Sigmoid colon (tissue), 6 donors: ENCODE measurements at regions not wholly inside any gene's neighbourhood (a gene's known extent, or its start where the extent isn't known, plus 50 kb on each side); places are given as distances from the start of the nearest gene placed in this dataset.

Source experiments
- DNase-seq: peaks from one replicate; pipeline ENCODE4 v3.0.0-alpha.2; 2019
- H3K27ac ChIP-seq, 4 donors: fragments of 200-600 bp; sonication (generic); one replicate each; pipeline ENCODE4 v1.5.1; 2016 to 2019; ENCODE audit warnings: mild to moderate bottlenecking in 1 of 4
- H3K27me3 ChIP-seq, 3 donors: fragments of 200-600 bp; sonication (generic); one replicate each; pipeline ENCODE4 v1.5.1; 2019; ENCODE audit warnings: mild to moderate bottlenecking in 1 of 3
- H3K36me3 ChIP-seq, 4 donors: fragments of 200-600 bp; sonication (generic); one replicate each; pipeline ENCODE4 v1.5.1; 2016 to 2019
- H3K4me1 ChIP-seq, 4 donors: fragments of 200-600 bp; sonication (generic); one replicate each; pipeline ENCODE4 v1.5.1; 2017 to 2019
- H3K4me3 ChIP-seq, 4 donors: fragments of 200-600 bp; sonication (generic); one replicate each; pipeline ENCODE4 v1.5.1; 2017 to 2019; ENCODE audit warnings: mild to moderate bottlenecking in 2 of 4, moderate library complexity in 1 of 4
- H3K9me3 ChIP-seq, 4 donors: fragments of 200-600 bp in 3 of 4; sonication (generic) in 3 of 4; one replicate each; pipeline versions ENCODE4 v1.5.1 to v1.6.1; 2013 to 2019
- CTCF ChIP-seq, 4 experiments: fragments of 450-650 bp in 3 of 4; fragments of 200-600 bp in 1 of 4; IDR thresholded peaks; one replicate each; pipeline ENCODE4 v1.5.1; 2016 to 2019; ENCODE audit warnings: antibody characterized with exemption in 4 of 4, mild to moderate bottlenecking in 3 of 4, moderate library complexity in 2 of 4
- EP300 ChIP-seq, 4 donors: sonication (generic); formaldehyde crosslinking; IDR thresholded peaks; one replicate each; pipeline ENCODE4 v1.6.1; 2017; ENCODE audit warnings: antibody characterized with exemption in 4 of 4
- POLR2A ChIP-seq, 2 donors: fragments of 450-650 bp; IDR thresholded peaks; one replicate each; pipeline ENCODE4 v1.6.1; 2016; ENCODE audit warnings: antibody characterized with exemption in 2 of 2, mild to moderate bottlenecking in 2 of 2, moderate library complexity in 2 of 2
- POLR2AphosphoS5 ChIP-seq, 4 donors: sonication (generic); formaldehyde crosslinking; IDR thresholded peaks; one replicate each; pipeline ENCODE4 v1.6.1; 2017; ENCODE audit warnings: antibody characterized with exemption in 4 of 4
- WGBS, 2 donors: extraction: QIAGEN DNeasy Blood & Tissue Kit; methylation state at CpG; one replicate each; pipeline ENCODE4 v1.1.7; 2013; 5-methylcytosine and 5-hydroxymethylcytosine counted together
- intact Hi-C: fragments of 100-400 bp; cut with DNase I; formaldehyde crosslinking; loops from one replicate; pipeline ENCODE4 v1.15.1; 2023
- donor health status: healthy with polysubstance abuse.
- donor health status: healthy.

DNA sequence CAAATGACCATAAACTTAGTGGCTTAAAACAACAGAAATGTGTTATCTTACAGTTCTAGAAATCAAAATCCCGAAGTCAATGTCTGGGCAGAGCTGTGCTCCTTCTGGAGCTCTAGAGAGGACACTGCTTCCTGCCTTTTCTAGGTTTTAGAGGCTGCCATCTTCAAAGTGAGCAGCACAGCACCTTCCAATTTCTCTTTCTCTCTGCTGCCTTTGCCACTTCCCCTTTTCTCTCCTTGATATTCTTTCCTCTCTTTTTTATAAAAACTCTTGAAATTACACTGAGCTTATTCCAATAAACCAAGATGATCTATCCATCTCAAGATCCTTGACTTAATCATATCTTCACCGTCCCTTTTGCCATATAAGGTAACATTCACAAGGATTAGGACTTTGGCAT, 616.9 kb downstream of the PLPP3 start:
- Histone ChIP-seq H3K4me1 (peaks cover 0 to 8% (median 2%) of the 10 kb centered on the region in 4 donors), H3K36me3 (no peaks in the 10 kb centered on the region), H3K27me3 (no peaks in the 10 kb centered on the region), H3K9me3 (no peaks in the 10 kb centered on the region), H3K27ac (no peak overlapping the region), H3K4me3 (no peak overlapping the region)
- 75 to 88% methylated on average over 2 of the region's 2 CpGs for WGBS, 2 donors
- DNase-seq = no peak
- intact Hi-C loops = no loop called here
- no peak for TF ChIP-seq CTCF (IDR thresholded peaks at IDR 0.05)

- no peaks in the 10 kb centered on the region for H3K27me3 ChIP-seq
- WGBS, 2 donors = 66 to 71% methylated on average over 3 of the region's 3 CpGs
- TF ChIP-seq CTCF (IDR thresholded peaks at IDR 0.05) = no peak
- TF ChIP-seq POLR2A (IDR thresholded peaks at IDR 0.05) = no peak
- TF ChIP-seq POLR2AphosphoS5 (IDR thresholded peaks at IDR 0.05) = no peak
- no peak for TF ChIP-seq EP300 (IDR thresholded peaks at IDR 0.05)
- no peak overlapping the region for H3K27ac ChIP-seq
- DNase-seq = no peak
- no peaks in the 10 kb centered on the region for H3K36me3 ChIP-seq
- no peaks in the 10 kb centered on the region for H3K9me3 ChIP-seq
- no peak overlapping the region for H3K4me3 ChIP-seq
- intact Hi-C loops = no loop called here
- H3K4me1 ChIP-seq = no peaks in the 10 kb centered on the region
Measured at GRCh38 chr1:55959136-55959548, 620.2 kb downstream of the PLPP3 start.

GRCh38 chr1:55958498-55958897, 620.9 kb downstream of the PLPP3 start:
- H3K9me3 ChIP-seq = no peaks in the 10 kb centered on the region
- no peak overlapping the region for H3K27ac ChIP-seq
- H3K4me1 ChIP-seq = no peaks in the 10 kb centered on the region
- DNase-seq = no peak
- WGBS, 2 donors = 85 to 86% methylated on average over 2 of the region's 2 CpGs
- no peak overlapping the region for H3K4me3 ChIP-seq
- intact Hi-C loops = no loop called here
- H3K36me3 ChIP-seq = no peaks in the 10 kb centered on the region
- no peaks in the 10 kb centered on the region for H3K27me3 ChIP-seq
- no peak for TF ChIP-seq POLR2A (IDR thresholded peaks at IDR 0.05)
- no peak for TF ChIP-seq CTCF (IDR thresholded peaks at IDR 0.05)
- no peak for TF ChIP-seq EP300 (IDR thresholded peaks at IDR 0.05)
- TF ChIP-seq POLR2AphosphoS5 (IDR thresholded peaks at IDR 0.05) = no peak

- Histone ChIP-seq H3K4me3 (no peak overlapping the region), H3K27me3 (no peaks in the 10 kb centered on the region), H3K36me3 (no peaks in the 10 kb centered on the region), H3K27ac (no peak overlapping the region), H3K4me1 (no peaks in the 10 kb centered on the region), H3K9me3 (no peaks in the 10 kb centered on the region)
- TF ChIP-seq CTCF (IDR thresholded peaks at IDR 0.05) = no peak
- TF ChIP-seq POLR2A (IDR thresholded peaks at IDR 0.05) = no peak
- no peak for TF ChIP-seq POLR2AphosphoS5 (IDR thresholded peaks at IDR 0.05)
- no peak for TF ChIP-seq EP300 (IDR thresholded peaks at IDR 0.05)
- intact Hi-C loops = no loop called here
- no peak for DNase-seq
Measured at GRCh38 chr1:55957276-55957675, 622.1 kb downstream of the PLPP3 start.

DNA sequence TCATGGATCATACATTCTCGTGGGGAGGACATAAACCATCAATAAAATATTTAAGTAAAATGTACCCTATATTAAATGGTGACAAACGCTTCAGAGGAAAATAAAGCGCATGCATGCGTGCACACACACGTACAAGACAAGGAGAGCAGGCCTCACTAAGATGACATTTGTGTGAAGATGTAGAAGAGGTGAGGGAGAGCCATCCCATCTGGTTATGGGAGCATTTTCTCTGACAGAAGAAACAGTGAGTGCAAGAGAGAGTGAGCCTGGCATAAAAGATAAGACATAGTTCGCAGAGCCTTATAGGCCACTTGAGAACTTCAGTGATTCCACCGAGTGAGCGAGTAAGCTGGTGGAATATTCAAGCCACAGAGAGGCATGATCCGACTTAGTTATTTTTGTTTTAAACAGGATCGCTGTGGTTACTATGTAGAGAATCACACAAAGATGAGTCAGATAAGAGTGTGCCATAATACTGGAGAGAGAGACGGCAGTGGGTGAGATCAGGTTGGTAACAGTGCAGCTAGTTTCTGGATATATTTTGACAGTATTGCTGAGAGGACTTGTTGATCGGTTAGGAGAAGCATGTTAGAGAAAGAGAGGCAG, 624.2 kb downstream of the PLPP3 start:
- no peak overlapping the region for H3K27ac ChIP-seq
- WGBS, 2 donors = 86 to 91% methylated on average over 12 of the region's 12 CpGs
- no peak for DNase-seq
- TF ChIP-seq POLR2A (IDR thresholded peaks at IDR 0.05) (no peak), CTCF (IDR thresholded peaks at IDR 0.05) (no peak), EP300 (IDR thresholded peaks at IDR 0.05) (no peak), POLR2AphosphoS5 (IDR thresholded peaks at IDR 0.05) (no peak)
- H3K4me1 ChIP-seq = no peaks in the 10 kb centered on the region
- intact Hi-C loops = no loop called here
- H3K9me3 ChIP-seq = no peaks in the 10 kb centered on the region
- H3K27me3 ChIP-seq = no peaks in the 10 kb centered on the region
- no peaks in the 10 kb centered on the region for H3K36me3 ChIP-seq
- H3K4me3 ChIP-seq = no peak overlapping the region
